Right lobe of liver (tissue), 6 donors: ENCODE measurements at regions not wholly inside any gene's neighbourhood (a gene's known extent, or its start where the extent isn't known, plus 50 kb on each side); places are given as distances from the start of the nearest gene placed in this dataset.
"Not testable (repeated sequence)": the region's sequence is repeated elsewhere in the genome, so short reads cannot be mapped to it uniquely, and the experiment has no call there.

Experiments
- ATAC-seq, 4 donors: fragments of 200-7000 bp; cut with Tn5 transposase; one replicate each; pipeline ENCODE4 v1.9.1; 2020; ENCODE audit warnings: mild to moderate bottlenecking in 4 of 4, moderate library complexity in 4 of 4
- DNase-seq, 3 donors: peaks; one replicate each; pipeline ENCODE4 v3.0.0-alpha.2; 2020
- H3K27ac ChIP-seq, 3 donors: fragments of 200-600 bp; one replicate each; pipeline ENCODE4 v1.8.0; 2022
- H3K27me3 ChIP-seq, 2 donors: fragments of 200-600 bp; one replicate each; pipeline ENCODE4 v1.8.0; 2022
- H3K36me3 ChIP-seq, 4 donors: fragments of 200-600 bp; sonication (generic) in 1 of 4; one replicate each; pipeline versions ENCODE4 v1.5.1 to v1.8.0; 2017 to 2022; ENCODE audit warnings: control low read depth in 1 of 4
- H3K4me1 ChIP-seq, 4 donors: fragments of 200-600 bp; sonication (generic) in 1 of 4; one replicate each; pipeline versions ENCODE4 v1.5.1 to v1.8.0; 2017 to 2022; ENCODE audit warnings: control low read depth in 1 of 4
- H3K4me3 ChIP-seq, 3 donors: fragments of 200-600 bp; one replicate each; pipeline ENCODE4 v1.8.0; 2022
- H3K9me3 ChIP-seq, 4 donors: fragments of 200-600 bp; sonication (generic) in 1 of 4; one replicate each; pipeline versions ENCODE4 v1.5.1 to v1.8.0; 2017 to 2022; ENCODE audit warnings: control low read depth in 1 of 4
- WGBS: methylation state at CpG from one replicate; pipeline ENCODE4 v1.1.6; 2018; ENCODE audit warnings: low coverage, low lambda C conversion rate; ENCODE audit not compliant: insufficient coverage; ENCODE audit errors: missing lambda C conversion rate; 5-methylcytosine and 5-hydroxymethylcytosine counted together
- intact Hi-C, 2 donors: fragments of 100-400 bp; cut with DNase I; formaldehyde crosslinking; loops; one replicate each; pipeline versions ENCODE4 v1.11.2 to v1.14.1; 2022
- small RNA-seq, 2 experiments: library from RNA; depleted of rRNA; stranded (forward); fragments of <200 nt; gene quantifications; one replicate each; pipeline ENCODE3, GENCODE V24; 2016
- donor health status: DM: no; HTN: yes; CAD: no.
- donor health status: DM: no; HTN: no; CAD: no.
- donor health status: DM: no; HTN: no; CAD: no.
- donor health status: DM: no; HTN: yes; CAD: no.
- donor health status: DM: no; HTN: yes; CAD: no.

GRCh38 chr15:20785151-20785936 is 80.8 kb downstream of the POTEB2 start:
- no CpG with 5 or more reads among the region's 42 CpGs for WGBS
- H3K9me3 ChIP-seq, H3K4me1 ChIP-seq, H3K36me3 ChIP-seq, H3K27ac ChIP-seq, intact Hi-C loops, H3K27me3 ChIP-seq, H3K4me3 ChIP-seq: not testable (repeated sequence)
- DNase-seq (peak in 2 of 3 donors; percentile 20 to 37), ATAC-seq (peak; percentile 42 to 53 (median 52))

- H3K9me3 ChIP-seq, H3K36me3 ChIP-seq, H3K27ac ChIP-seq, H3K27me3 ChIP-seq, H3K4me3 ChIP-seq, intact Hi-C loops, H3K4me1 ChIP-seq: not testable (repeated sequence)
- WGBS: no CpG with 5 or more reads among the region's 36 CpGs
- ATAC-seq (peak in 1 of 4 donors; percentile 28), DNase-seq (peak in 1 of 3 donors; percentile 52)
These were observed 82.4 kb downstream of the POTEB2 start for GRCh38 chr15:20783598-20784184.

GRCh38 chr15:20775412-20775811 is 90.7 kb downstream of the POTEB2 start:
- H3K4me3 ChIP-seq, H3K27me3 ChIP-seq, H3K9me3 ChIP-seq, intact Hi-C loops, H3K27ac ChIP-seq, H3K4me1 ChIP-seq, H3K36me3 ChIP-seq, DNase-seq: not testable (repeated sequence)
- WGBS: no CpG with 5 or more reads among the region's 41 CpGs
- ATAC-seq: peak; percentile 67 to 87 (median 72)

GRCh38 chr15:20767943-20768342 is 98.2 kb downstream of the POTEB2 start:
- H3K4me3 ChIP-seq, H3K27ac ChIP-seq, H3K9me3 ChIP-seq, ATAC-seq, H3K36me3 ChIP-seq, H3K4me1 ChIP-seq, DNase-seq, intact Hi-C loops, H3K27me3 ChIP-seq: not testable (repeated sequence)
- no CpG with 5 or more reads among the region's 2 CpGs for WGBS

- H3K4me3 ChIP-seq, intact Hi-C loops, ATAC-seq, DNase-seq, H3K27ac ChIP-seq, H3K36me3 ChIP-seq, H3K4me1 ChIP-seq, H3K27me3 ChIP-seq, H3K9me3 ChIP-seq: not testable (repeated sequence)
- no CpG with 5 or more reads among the region's 3 CpGs for WGBS
These were observed 103.7 kb downstream of the POTEB2 start for GRCh38 chr15:20762422-20762821.

GRCh38 chr15:20756440-20756839 is 109.7 kb downstream of the POTEB2 start:
- H3K9me3 ChIP-seq, DNase-seq, H3K4me1 ChIP-seq, H3K4me3 ChIP-seq, ATAC-seq, H3K27ac ChIP-seq, intact Hi-C loops, H3K27me3 ChIP-seq, H3K36me3 ChIP-seq: not testable (repeated sequence)
- WGBS: no CpG with 5 or more reads among the region's 10 CpGs

- H3K27me3 ChIP-seq, H3K4me1 ChIP-seq, H3K9me3 ChIP-seq, H3K27ac ChIP-seq, H3K36me3 ChIP-seq, intact Hi-C loops, H3K4me3 ChIP-seq: not testable (repeated sequence)
- peak in 1 of 3 donors; percentile 72 for DNase-seq
- peak; percentile 83 to 96 (median 92) for ATAC-seq
- no CpG with 5 or more reads among the region's 65 CpGs for WGBS
These were observed 110.3 kb downstream of the POTEB2 start for GRCh38 chr15:20755665-20756398.

GRCh38 chr15:20733493-20733892 is 132.6 kb downstream of the POTEB2 start:
- 34% methylated on average over 1 of the region's 1 CpG for WGBS
- H3K4me3 ChIP-seq, H3K27ac ChIP-seq, H3K9me3 ChIP-seq, DNase-seq, ATAC-seq, H3K4me1 ChIP-seq, H3K27me3 ChIP-seq, H3K36me3 ChIP-seq, intact Hi-C loops: not testable (repeated sequence)

Small RNAs in the stretch of these regions (small RNA-seq; reads per million reads assigned to genes)
- 0 reads per million in 2 experiments for gene RNU6-498P
